Heart left ventricle (tissue), 13 donors: ENCODE measurements at regions not wholly inside any gene's neighbourhood (a gene's known extent, or its start where the extent isn't known, plus 50 kb on each side); places are given as distances from the start of the nearest gene placed in this dataset.

Experiments used
- CTCF ChIP-seq, 12 donors: fragments of 200-600 bp; sonication (generic) in 4 of 12; IDR thresholded peaks; one replicate each; pipeline versions ENCODE4 v1.5.0 to v1.8.0; 2018 to 2022; ENCODE audit warnings: antibody characterized with exemption in 12 of 12, mild to moderate bottlenecking in 5 of 12
- POLR2A ChIP-seq, 2 donors: fragments of 450-650 bp; IDR thresholded peaks; one replicate each; pipeline ENCODE4 v1.6.1; 2017; ENCODE audit warnings: antibody characterized with exemption in 2 of 2, mild to moderate bottlenecking in 2 of 2, moderate library complexity in 2 of 2
- donor health status: ischemic (EF 13 %, LVEDD 7.1; RV severe dilation, severe dysfunction).
- donor health status: DM: no; HTN: yes; CAD: no.
- donor health status: DM: no; HTN: no; CAD: no.
- donor health status: ischemic (EF 25% LVEDD 6.9; RV normal size, moderate dysfunction).
- donor health status: ischemic (EF 25% LVEDD 5.7; RV mildly dilated, moderate dysfunction).
- donor health status: ischemic (EF 35%, LVEDD 5.7; RV mildly dilated, moderate dysfunction).
- donor health status: nonischemic (EF 11% LVEDD 7.7; RV severe dilation, severe dysfunction).
- donor health status: DM: yes; HTN: yes; CAD: no.
- donor health status: PGD.
- donor health status: ischemic (EF 29% LVEDD 5.4; RV normal size, mild dysfunction).
- donor health status: nonischemic (EF 23%, LVEDD 6.1; RV moderate dilation, normal function).

- TF ChIP-seq CTCF (IDR thresholded peaks at IDR 0.05) (no peak), POLR2A (IDR thresholded peaks at IDR 0.05) (no peak)
Observed at GRCh38 chr13:103812558-103812957, 746.3 kb upstream of the SLC10A2 start.
